Panc1 (cell line): ENCODE measurements at regions not wholly inside any gene's neighbourhood (a gene's known extent, or its start where the extent isn't known, plus 50 kb on each side); places are given as distances from the start of the nearest gene placed in this dataset.

Experiments
- ATAC-seq: fragments of 200-7000 bp; cut with Tn5 transposase; 2 replicates; pipeline ENCODE4 v1.9.1; 2020; ENCODE audit warnings: mild to moderate bottlenecking, moderate library complexity
- BruUV-seq: library from RNA; stranded (reverse); fragments of 400-500 nt; replicated peaks from 2 replicates; lab custom pipeline; 2021; lab: Mats Ljungman, UMichigan
- CTCF ChIA-PET: fragments of 300-600 bp; sonication (Branson Sonifier 250); formaldehyde crosslinking; loops from one replicate; lab custom pipeline; 2022; ENCODE audit warnings: antibody characterized with exemption; lab: Charles Lee
- POLR2A ChIA-PET: fragments of 300-600 bp; sonication (Branson Sonifier 250); formaldehyde crosslinking; loops from one replicate; lab custom pipeline; 2022; ENCODE audit warnings: antibody characterized with exemption; lab: Charles Lee
- DNase-seq: peaks from one replicate; pipeline ENCODE4 v3.0.0-alpha.2; 2010; ENCODE audit warnings: low read depth, low spot score
- H3K27ac ChIP-seq: 2 replicates; pipeline ENCODE4 v1.5.1; 2011; ENCODE audit warnings: mild to moderate bottlenecking, low read length, inconsistent platforms
- H3K27me3 ChIP-seq: fragments of 200-500 bp; sonication (Bioruptor generic); 2 replicates; pipeline ENCODE4 v1.6.0; 2014; ENCODE audit warnings: low read length, inconsistent platforms; ENCODE audit not compliant: control insufficient read depth, insufficient read depth
- H3K36me3 ChIP-seq: fragments of 200-500 bp; sonication (Bioruptor generic); 2 replicates; pipeline ENCODE4 v1.5.1; 2014; ENCODE audit warnings: inconsistent platforms, mild to moderate bottlenecking, low read length, moderate library complexity; ENCODE audit not compliant: control insufficient read depth, insufficient read depth
- H3K4me1 ChIP-seq: 2 replicates; pipeline ENCODE4 v1.5.1; 2011; ENCODE audit warnings: inconsistent platforms, mild to moderate bottlenecking, low read length, moderate library complexity; ENCODE audit not compliant: control insufficient read depth, insufficient read depth
- H3K4me3 ChIP-seq, 2 experiments: 2 replicates each; pipeline ENCODE4 v1.5.1; 2011 to 2012; ENCODE audit warnings: low read depth in 2 of 2, low read length in 2 of 2, mild to moderate bottlenecking in 2 of 2, inconsistent platforms in 1 of 2, moderate library complexity in 1 of 2
- H3K9me3 ChIP-seq: fragments of 200-500 bp; sonication (Bioruptor generic); 2 replicates; pipeline ENCODE4 v1.5.1; 2014; ENCODE audit warnings: low read depth, mild to moderate bottlenecking, inconsistent platforms, low read length, moderate library complexity; ENCODE audit not compliant: control insufficient read depth, insufficient read depth
- CTCF ChIP-seq: fragments of 450-650 bp; IDR thresholded peaks from 2 replicates; pipeline ENCODE4 v1.5.1; 2017; ENCODE audit warnings: mild to moderate bottlenecking
- POLR2AphosphoS5 ChIP-seq: IDR thresholded peaks from 2 replicates; pipeline ENCODE4 v1.6.1; 2012; ENCODE audit warnings: mild to moderate bottlenecking, low read depth, low read length, moderate library complexity
- REST ChIP-seq, 2 experiments: IDR thresholded peaks; 2 replicates each; pipeline ENCODE4 v1.6.1; 2011 to 2012; ENCODE audit warnings: low read depth in 2 of 2, control low read depth in 1 of 2, low read length in 1 of 2, mild to moderate bottlenecking in 1 of 2, moderate library complexity in 1 of 2; ENCODE audit not compliant: insufficient read depth in 1 of 2
- SIN3A ChIP-seq: IDR thresholded peaks from 2 replicates; pipeline ENCODE4 v1.6.1; 2012; ENCODE audit warnings: low read depth, mild to moderate bottlenecking, low read length, moderate library complexity, borderline replicate concordance; ENCODE audit not compliant: insufficient read depth
- TCF7L2 ChIP-seq: IDR thresholded peaks from 2 replicates; pipeline ENCODE4 v1.6.1; 2011; ENCODE audit warnings: mild to moderate bottlenecking, low read depth, low read length, inconsistent platforms
- in situ Hi-C: cut with HindIII; loops from 2 replicates; pipeline ENCODE4 v1.10.0; 2016; ENCODE audit warnings: low sequenced_read_pairs, low pct_unique_long_range_greater_than_20kb
- intact Hi-C: fragments of 100-400 bp; cut with micrococcal nuclease; formaldehyde crosslinking; loops from one replicate; pipeline ENCODE4 v1.10.0; 2022; ENCODE audit not compliant: unreplicated experiment

- Histone ChIP-seq H3K9me3 (no peaks in the 10 kb centered on the region), H3K4me1 (no peaks in the 10 kb centered on the region), H3K27ac (no peak overlapping the region), H3K36me3 (no peaks in the 10 kb centered on the region), H3K27me3 (no peaks in the 10 kb centered on the region), H3K4me3 (no peak overlapping the region)
- TF ChIP-seq CTCF (no peak), SIN3A (no peak), REST (IDR thresholded peaks at IDR 0.05; ENCODE audit: insufficient read depth in 1 of 2, low read depth in 2 of 2, low read length in 1 of 2) (no peak), POLR2AphosphoS5 (no peak), TCF7L2 (no peak)
- CTCF ChIA-PET, result no interaction called here
- intact Hi-C loops, result no loop called here
- DNase-seq, result no peak
- in situ Hi-C loops, result no loop called here
- POLR2A ChIA-PET, result no interaction called here
- no peak for ATAC-seq
- no TSS peak for BruUV-seq
Observed at GRCh38 chr1:29456685-29457435, 220.5 kb downstream of the PTPRU start.

- in situ Hi-C loops, result no loop called here
- CTCF ChIA-PET, result interaction anchor here (0.6 kb wide), 1 partner anchor 309 kb away, joined by 3 read pairs; no protein-coding TSS in a partner anchor
- POLR2A ChIA-PET, result no interaction called here
Observed at GRCh38 chr1:29455781-29456180, 219.5 kb downstream of the PTPRU start.

More at GRCh38 chr1:29455781-29456180, 219.5 kb downstream of the PTPRU start:
- Histone ChIP-seq H3K4me1 (no peaks in the 10 kb centered on the region), H3K4me3 (no peak overlapping the region), H3K27me3 (no peaks in the 10 kb centered on the region), H3K9me3 (no peaks in the 10 kb centered on the region), H3K36me3 (no peaks in the 10 kb centered on the region), H3K27ac (no peak overlapping the region)
- intact Hi-C loops, result no loop called here
- no TSS peak for BruUV-seq
- TF ChIP-seq REST (IDR thresholded peaks at IDR 0.05; ENCODE audit: insufficient read depth in 1 of 2, low read depth in 2 of 2, low read length in 1 of 2), result no peak
- DNase-seq (no peak), ATAC-seq (no peak)
